ENCODE measurements at regions not wholly inside any gene's neighbourhood (a gene's known extent, or its start where the extent isn't known, plus 50 kb on each side); places are given as distances from the start of the nearest gene placed in this dataset.

GRCh38 chr10:91702620-91703019, 69.7 kb upstream of the PPP1R3C start:
- TF ChIP-seq TAF1 (IDR thresholded peaks at IDR 0.05; ENCODE audit: borderline replicate concordance, insufficient read depth, low read length) (no peak), POLR2AphosphoS5 (IDR thresholded peaks at IDR 0.05; ENCODE audit: low read depth, low read length) (no peak), FOXP2 (optimal IDR thresholded peaks at IDR 0.05; ENCODE audit: borderline replicate concordance, extremely low read depth, extremely low read length, insufficient read depth) (no peak), SIN3A (IDR thresholded peaks at IDR 0.05; ENCODE audit: borderline replicate concordance, insufficient read depth, low read length) (no peak), REST (IDR thresholded peaks at IDR 0.05; ENCODE audit: insufficient read depth in 1 of 2, low read depth in 2 of 2, low read length in 2 of 2) (no peak)

- no peak for TF ChIP-seq TAF1 (IDR thresholded peaks at IDR 0.05; ENCODE audit: borderline replicate concordance, insufficient read depth, low read length)
- no peak for TF ChIP-seq POLR2AphosphoS5 (IDR thresholded peaks at IDR 0.05; ENCODE audit: low read depth, low read length)
- no peak for TF ChIP-seq SIN3A (IDR thresholded peaks at IDR 0.05; ENCODE audit: borderline replicate concordance, insufficient read depth, low read length)
- no peak for TF ChIP-seq FOXP2 (optimal IDR thresholded peaks at IDR 0.05; ENCODE audit: borderline replicate concordance, extremely low read depth, extremely low read length, insufficient read depth)
- TF ChIP-seq REST (IDR thresholded peaks at IDR 0.05; ENCODE audit: insufficient read depth in 1 of 2, low read depth in 2 of 2, low read length in 2 of 2): no peak
Measured at GRCh38 chr10:91700788-91701444, 68.0 kb upstream of the PPP1R3C start.

GRCh38 chr10:91700273-91700672, 67.4 kb upstream of the PPP1R3C start:
- no peak for TF ChIP-seq TAF1 (IDR thresholded peaks at IDR 0.05; ENCODE audit: borderline replicate concordance, insufficient read depth, low read length)

- TF ChIP-seq REST (IDR thresholded peaks at IDR 0.05; ENCODE audit: insufficient read depth in 1 of 2, low read depth in 2 of 2, low read length in 2 of 2): no peak
- TF ChIP-seq SIN3A (IDR thresholded peaks at IDR 0.05; ENCODE audit: borderline replicate concordance, insufficient read depth, low read length): no peak
- TF ChIP-seq TAF1 (IDR thresholded peaks at IDR 0.05; ENCODE audit: borderline replicate concordance, insufficient read depth, low read length): no peak
- TF ChIP-seq FOXP2 (optimal IDR thresholded peaks at IDR 0.05; ENCODE audit: borderline replicate concordance, extremely low read depth, extremely low read length, insufficient read depth): no peak
- TF ChIP-seq POLR2AphosphoS5 (IDR thresholded peaks at IDR 0.05; ENCODE audit: low read depth, low read length): no peak
Measured at GRCh38 chr10:91698258-91698657, 65.4 kb upstream of the PPP1R3C start.

GRCh38 chr10:91694170-91694794, 61.4 kb upstream of the PPP1R3C start:
- TF ChIP-seq POLR2AphosphoS5 (IDR thresholded peaks at IDR 0.05; ENCODE audit: low read depth, low read length): no peak

GRCh38 chr10:91691981-91692380, 59.1 kb upstream of the PPP1R3C start:
- no peak for TF ChIP-seq SIN3A (IDR thresholded peaks at IDR 0.05; ENCODE audit: borderline replicate concordance, insufficient read depth, low read length)
- TF ChIP-seq TAF1 (IDR thresholded peaks at IDR 0.05; ENCODE audit: borderline replicate concordance, insufficient read depth, low read length): no peak
- no peak for TF ChIP-seq POLR2AphosphoS5 (IDR thresholded peaks at IDR 0.05; ENCODE audit: low read depth, low read length)
- no peak for TF ChIP-seq REST (IDR thresholded peaks at IDR 0.05; ENCODE audit: insufficient read depth in 1 of 2, low read depth in 2 of 2, low read length in 2 of 2)

Measured in PFSK-1 (cell line).